HEK293 (cell line): ENCODE measurements at regions not wholly inside any gene's neighbourhood (a gene's known extent, or its start where the extent isn't known, plus 50 kb on each side); places are given as distances from the start of the nearest gene placed in this dataset.

ENCODE experiments used
- CTCF ChIA-PET: fragments of 350-600 bp; formaldehyde crosslinking; extraction: SDS; loops from one replicate; lab custom pipeline; 2021; ENCODE audit warnings: antibody characterized with exemption; lab: Yijun Ruan, JAX
- POLR2A ChIA-PET: fragments of 300-600 bp; formaldehyde crosslinking; extraction: SDS; loops from one replicate; lab custom pipeline; 2020; ENCODE audit warnings: antibody characterized with exemption, inconsistent platforms; lab: Yijun Ruan, JAX
- H3K27ac ChIP-seq: fragments of 200-500 bp; sonication (Bioruptor generic); 2 replicates; pipeline ENCODE4 v1.5.1; 2014; ENCODE audit warnings: low read depth, low read length, control low read depth, inconsistent platforms; ENCODE audit errors: extremely low read depth
- H3K36me3 ChIP-seq, 2 experiments: fragments of 200-500 bp in 1 of 2; sonication (Bioruptor generic) in 1 of 2; 1 replicate in 1 of 2; 2 replicates in 1 of 2; pipeline ENCODE4 v1.5.1; 2014 to 2017; ENCODE audit warnings: inconsistent platforms in 2 of 2, low read length in 2 of 2; ENCODE audit not compliant: control insufficient read depth in 2 of 2, insufficient read depth in 1 of 2
- H3K4me1 ChIP-seq: fragments of 200-500 bp; sonication (Bioruptor generic); 2 replicates; pipeline ENCODE4 v1.5.1; 2014; ENCODE audit warnings: mild to moderate bottlenecking, low read length, inconsistent platforms; ENCODE audit not compliant: control insufficient read depth, insufficient read depth
- H3K4me3 ChIP-seq: 2 replicates; pipeline ENCODE4 v1.5.1; 2011; ENCODE audit warnings: low read depth, mild to moderate bottlenecking, control low read depth, low read length, moderate library complexity
- H3K9me3 ChIP-seq: fragments of 200-500 bp; sonication (Bioruptor generic); 2 replicates; pipeline ENCODE4 v1.5.1; 2014; ENCODE audit warnings: low read depth, low read length, inconsistent platforms; ENCODE audit not compliant: control insufficient read depth, insufficient read depth
- GLIS2 ChIP-seq: fragments of 450-650 bp; formaldehyde crosslinking; IDR thresholded peaks from 2 replicates; pipeline ENCODE4 v1.5.1; 2016; ENCODE audit warnings: missing biosample characterization, missing genetic modification characterization
- KLF10 ChIP-seq: fragments of 450-650 bp; IDR thresholded peaks from 2 replicates; pipeline ENCODE4 v1.5.1; 2018; ENCODE audit warnings: missing biosample characterization, mild to moderate bottlenecking, missing genetic modification characterization
- KLF16 ChIP-seq: fragments of 450-650 bp; formaldehyde crosslinking; IDR thresholded peaks from 2 replicates; pipeline ENCODE4 v1.5.1; 2017; ENCODE audit warnings: missing biosample characterization, missing genetic modification characterization
- MEIS1 ChIP-seq: sonication (generic); formaldehyde crosslinking; IDR thresholded peaks from 2 replicates; pipeline ENCODE4 v1.8.1; 2022; ENCODE audit warnings: missing genetic modification reagents, mild to moderate bottlenecking, borderline replicate concordance
- MYNN ChIP-seq: fragments of 450-650 bp; formaldehyde crosslinking; IDR thresholded peaks from 2 replicates; pipeline ENCODE4 v1.5.1; 2016; ENCODE audit warnings: missing biosample characterization, missing genetic modification characterization, borderline replicate concordance
- REPIN1 ChIP-seq: fragments of 450-650 bp; formaldehyde crosslinking; IDR thresholded peaks from 2 replicates; pipeline ENCODE4 v1.5.1; 2017; ENCODE audit warnings: missing biosample characterization, missing genetic modification characterization, low read depth
- SP7 ChIP-seq: fragments of 450-650 bp; formaldehyde crosslinking; IDR thresholded peaks from 2 replicates; pipeline ENCODE4 v1.5.1; 2016; ENCODE audit warnings: missing biosample characterization, missing genetic modification characterization
- TSHZ1 ChIP-seq: fragments of 450-650 bp; formaldehyde crosslinking; IDR thresholded peaks from 2 replicates; pipeline ENCODE4 v1.5.1; 2016; ENCODE audit warnings: missing biosample characterization, missing genetic modification characterization, borderline replicate concordance
- YY2 ChIP-seq: fragments of 450-650 bp; formaldehyde crosslinking; IDR thresholded peaks from 2 replicates; pipeline ENCODE4 v1.5.1; 2016; ENCODE audit warnings: missing biosample characterization, missing genetic modification characterization
- ZBTB26 ChIP-seq: fragments of 450-650 bp; formaldehyde crosslinking; optimal IDR thresholded peaks from 2 replicates; pipeline ENCODE3; 2016; ENCODE audit warnings: missing biosample characterization, mild to moderate bottlenecking, missing genetic modification characterization
- ZBTB48 ChIP-seq: fragments of 450-650 bp; formaldehyde crosslinking; IDR thresholded peaks from 2 replicates; pipeline ENCODE4 v1.5.1; 2016; ENCODE audit warnings: missing biosample characterization, missing genetic modification characterization
- ZFP69B ChIP-seq: fragments of 450-650 bp; formaldehyde crosslinking; IDR thresholded peaks from 2 replicates; pipeline ENCODE4 v1.5.1; 2016; ENCODE audit warnings: missing biosample characterization, missing genetic modification characterization
- ZNF138 ChIP-seq: fragments of 450-650 bp; formaldehyde crosslinking; IDR thresholded peaks from 2 replicates; pipeline ENCODE4 v1.5.1; 2016; ENCODE audit warnings: missing biosample characterization, missing genetic modification characterization, borderline replicate concordance
- ZNF169 ChIP-seq: fragments of 450-650 bp; formaldehyde crosslinking; IDR thresholded peaks from 2 replicates; pipeline ENCODE4 v1.5.1; 2016; ENCODE audit warnings: missing biosample characterization, missing genetic modification characterization
- ZNF2 ChIP-seq: fragments of 450-650 bp; formaldehyde crosslinking; IDR thresholded peaks from 2 replicates; pipeline ENCODE4 v1.5.1; 2016; ENCODE audit warnings: missing biosample characterization, missing genetic modification characterization
- ZNF211 ChIP-seq: fragments of 450-650 bp; formaldehyde crosslinking; IDR thresholded peaks from 2 replicates; pipeline ENCODE4 v1.5.1; 2016; ENCODE audit warnings: low read depth, missing biosample characterization, missing genetic modification characterization
- ZNF214 ChIP-seq: fragments of 450-650 bp; formaldehyde crosslinking; IDR thresholded peaks from 2 replicates; pipeline ENCODE4 v1.5.1; 2017; ENCODE audit warnings: missing biosample characterization, mild to moderate bottlenecking, missing genetic modification characterization, borderline replicate concordance
- ZNF311 ChIP-seq: fragments of 450-650 bp; formaldehyde crosslinking; IDR thresholded peaks from 2 replicates; pipeline ENCODE4 v1.5.1; 2017; ENCODE audit warnings: missing biosample characterization, missing genetic modification characterization, borderline replicate concordance
- ZNF324 ChIP-seq: fragments of 450-650 bp; formaldehyde crosslinking; IDR thresholded peaks from 2 replicates; pipeline ENCODE4 v1.5.1; 2016; ENCODE audit warnings: missing biosample characterization, missing genetic modification characterization
- ZNF37A ChIP-seq: fragments of 450-650 bp; IDR thresholded peaks from 2 replicates; pipeline ENCODE4 v1.5.1; 2018; ENCODE audit warnings: missing biosample characterization, missing genetic modification characterization
- ZNF549 ChIP-seq: fragments of 450-650 bp; IDR thresholded peaks from 2 replicates; pipeline ENCODE4 v1.5.1; 2018; ENCODE audit warnings: missing biosample characterization, missing genetic modification characterization, mild to moderate bottlenecking, inconsistent platforms, moderate library complexity
- ZNF560 ChIP-seq: fragments of 450-650 bp; formaldehyde crosslinking; IDR thresholded peaks from 2 replicates; pipeline ENCODE4 v1.5.1; 2017; ENCODE audit warnings: missing biosample characterization, missing genetic modification characterization, borderline replicate concordance
- ZNF629 ChIP-seq: fragments of 450-650 bp; formaldehyde crosslinking; IDR thresholded peaks from 2 replicates; pipeline ENCODE4 v1.5.1; 2017; ENCODE audit warnings: missing biosample characterization, missing genetic modification characterization
- ZNF664 ChIP-seq: fragments of 450-650 bp; formaldehyde crosslinking; IDR thresholded peaks from 2 replicates; pipeline ENCODE4 v1.5.1; 2016; ENCODE audit warnings: missing biosample characterization, missing genetic modification characterization
- ZNF785 ChIP-seq: fragments of 450-650 bp; formaldehyde crosslinking; IDR thresholded peaks from 2 replicates; pipeline ENCODE4 v1.5.1; 2016; ENCODE audit warnings: missing biosample characterization, missing genetic modification characterization
- ZNF837 ChIP-seq: fragments of 450-650 bp; formaldehyde crosslinking; IDR thresholded peaks from 2 replicates; pipeline ENCODE4 v1.5.1; 2016; ENCODE audit warnings: missing biosample characterization, missing genetic modification characterization
- ZXDB ChIP-seq: fragments of 450-650 bp; formaldehyde crosslinking; IDR thresholded peaks from 2 replicates; pipeline ENCODE4 v1.5.1; 2016; ENCODE audit warnings: missing biosample characterization, missing genetic modification characterization
- TF ChIP-seq, protein P1 (sequence below): fragments of 450-650 bp; formaldehyde crosslinking; conservative IDR thresholded peaks from 2 replicates; pipeline ENCODE4 v1.5.1; 2016; ENCODE audit warnings: low read depth, missing biosample characterization, missing genetic modification characterization
- TF ChIP-seq, protein P2 (sequence below): fragments of 450-650 bp; formaldehyde crosslinking; IDR thresholded peaks from 2 replicates; pipeline ENCODE4 v1.5.1; 2016; ENCODE audit warnings: missing biosample characterization, missing genetic modification characterization

DNA sequence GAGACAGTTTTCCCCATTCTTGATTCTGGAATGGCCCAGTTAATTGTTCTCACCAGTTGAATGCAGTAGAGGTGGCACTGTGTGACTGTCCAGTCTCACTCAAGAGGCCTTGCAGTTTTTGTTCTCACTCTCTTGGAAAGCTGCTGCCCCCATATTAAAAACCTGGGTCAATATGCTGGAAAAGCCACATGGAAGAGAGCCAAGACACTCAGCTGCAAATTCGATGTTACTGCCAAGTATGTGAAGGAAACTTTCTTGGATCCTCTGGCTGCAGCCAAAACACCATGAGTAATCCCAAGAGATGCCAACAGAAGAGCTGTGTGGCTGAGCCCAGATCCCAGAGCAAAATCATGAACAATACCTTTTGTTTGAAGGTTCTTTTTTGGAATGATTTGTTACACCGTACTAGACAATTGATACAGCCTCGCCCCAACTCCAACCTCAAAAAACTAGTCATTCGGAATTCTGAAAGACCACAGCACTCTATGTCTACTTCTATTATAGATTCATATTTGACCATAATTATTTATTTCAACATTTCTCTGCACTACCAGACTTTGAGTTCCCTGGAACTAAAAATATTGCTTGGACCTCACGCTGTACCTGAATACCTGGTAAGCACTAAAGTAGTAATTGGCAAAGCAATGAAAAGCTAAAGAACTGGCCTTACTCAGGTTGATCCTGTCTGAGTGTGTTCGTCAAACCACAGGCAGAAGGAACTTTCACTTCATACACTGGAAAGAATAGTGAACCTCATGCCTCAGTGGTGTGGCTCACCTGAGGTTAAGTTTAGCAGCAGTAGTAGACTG, 378.8 kb downstream of the ETS1 start:
- POLR2A ChIA-PET: no interaction called here
- CTCF ChIA-PET: interaction anchor here (0.7 to 1.3 kb wide), 2 partner anchors 36 to 76 kb away, joined by 3 to 5 read pairs; no protein-coding TSS in a partner anchor

DNA sequence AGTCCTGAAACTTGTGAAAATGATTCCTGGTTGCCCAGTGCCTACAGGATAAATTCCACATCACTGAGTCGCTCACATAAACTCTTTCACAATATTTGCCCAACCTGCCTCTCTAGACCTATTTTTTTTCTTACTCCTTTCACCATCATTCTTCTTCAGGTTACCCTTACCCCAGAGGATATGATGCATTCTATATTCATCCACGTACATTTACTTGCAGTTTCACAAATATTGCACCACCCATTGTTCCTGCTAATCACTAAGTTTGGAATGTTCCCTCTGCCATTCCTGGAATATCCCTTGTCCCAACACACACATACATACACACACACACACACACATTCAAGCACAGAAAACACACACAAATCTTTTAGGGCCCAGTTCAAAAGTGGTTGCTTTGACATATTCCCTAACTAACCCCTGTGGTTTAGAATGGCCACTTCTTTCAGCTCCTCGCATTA, 379.5 kb downstream of the ETS1 start:
- TF ChIP-seq ZNF629 (tag by site-specific recombination) (no peak), KLF16 (tag by site-specific recombination) (no peak), ZXDB (tag by site-specific recombination) (no peak), ZNF560 (tag by site-specific recombination) (no peak), REPIN1 (tag by site-specific recombination) (no peak), ZNF37A (tag by site-specific recombination) (no peak), SP7 (tag by site-specific recombination) (no peak), ZBTB48 (tag by site-specific recombination) (no peak), ZNF211 (tag by site-specific recombination) (no peak), YY2 (no peak), ZNF324 (tag by site-specific recombination) (no peak)
- TF ChIP-seq, protein P1, sequence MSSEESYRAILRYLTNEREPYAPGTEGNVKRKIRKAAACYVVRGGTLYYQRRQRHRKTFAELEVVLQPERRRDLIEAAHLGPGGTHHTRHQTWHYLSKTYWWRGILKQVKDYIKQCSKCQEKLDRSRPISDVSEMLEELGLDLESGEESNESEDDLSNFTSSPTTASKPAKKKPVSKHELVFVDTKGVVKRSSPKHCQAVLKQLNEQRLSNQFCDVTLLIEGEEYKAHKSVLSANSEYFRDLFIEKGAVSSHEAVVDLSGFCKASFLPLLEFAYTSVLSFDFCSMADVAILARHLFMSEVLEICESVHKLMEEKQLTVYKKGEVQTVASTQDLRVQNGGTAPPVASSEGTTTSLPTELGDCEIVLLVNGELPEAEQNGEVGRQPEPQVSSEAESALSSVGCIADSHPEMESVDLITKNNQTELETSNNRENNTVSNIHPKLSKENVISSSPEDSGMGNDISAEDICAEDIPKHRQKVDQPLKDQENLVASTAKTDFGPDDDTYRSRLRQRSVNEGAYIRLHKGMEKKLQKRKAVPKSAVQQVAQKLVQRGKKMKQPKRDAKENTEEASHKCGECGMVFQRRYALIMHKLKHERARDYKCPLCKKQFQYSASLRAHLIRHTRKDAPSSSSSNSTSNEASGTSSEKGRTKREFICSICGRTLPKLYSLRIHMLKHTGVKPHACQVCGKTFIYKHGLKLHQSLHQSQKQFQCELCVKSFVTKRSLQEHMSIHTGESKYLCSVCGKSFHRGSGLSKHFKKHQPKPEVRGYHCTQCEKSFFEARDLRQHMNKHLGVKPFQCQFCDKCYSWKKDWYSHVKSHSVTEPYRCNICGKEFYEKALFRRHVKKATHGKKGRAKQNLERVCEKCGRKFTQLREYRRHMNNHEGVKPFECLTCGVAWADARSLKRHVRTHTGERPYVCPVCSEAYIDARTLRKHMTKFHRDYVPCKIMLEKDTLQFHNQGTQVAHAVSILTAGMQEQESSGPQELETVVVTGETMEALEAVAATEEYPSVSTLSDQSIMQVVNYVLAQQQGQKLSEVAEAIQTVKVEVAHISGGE (tag by site-specific recombination): no peak
- TF ChIP-seq, protein P2, sequence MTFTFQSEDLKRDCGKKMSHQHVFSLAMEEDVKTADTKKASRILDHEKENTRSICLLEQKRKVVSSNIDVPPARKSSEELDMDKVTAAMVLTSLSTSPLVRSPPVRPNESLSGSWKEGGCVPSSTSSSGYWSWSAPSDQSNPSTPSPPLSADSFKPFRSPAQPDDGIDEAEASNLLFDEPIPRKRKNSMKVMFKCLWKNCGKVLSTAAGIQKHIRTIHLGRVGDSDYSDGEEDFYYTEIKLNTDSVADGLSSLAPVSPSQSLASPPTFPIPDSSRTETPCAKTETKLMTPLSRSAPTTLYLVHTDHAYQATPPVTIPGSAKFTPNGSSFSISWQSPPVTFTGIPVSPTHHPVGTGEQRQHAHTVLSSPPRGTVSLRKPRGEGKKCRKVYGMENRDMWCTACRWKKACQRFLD (tag by site-specific recombination): no peak
- H3K4me3 ChIP-seq: no peak overlapping the region
- ChIA-PET CTCF (interaction anchor here (1.3 kb wide), 1 partner anchor 77 kb away, joined by 3 read pairs; no protein-coding TSS in a partner anchor), POLR2A (no interaction called here)
- H3K9me3 ChIP-seq: no peaks in the 10 kb centered on the region
- no peaks in the 10 kb centered on the region for H3K36me3 ChIP-seq
- H3K4me1 ChIP-seq: no peaks in the 10 kb centered on the region
- no peak overlapping the region for H3K27ac ChIP-seq

More for the DNA sequence above, 378.8 kb downstream of the ETS1 start:
- H3K4me1 ChIP-seq: no peaks in the 10 kb centered on the region
- H3K36me3 ChIP-seq: no peaks in the 10 kb centered on the region
- no peak overlapping the region for H3K27ac ChIP-seq
- H3K9me3 ChIP-seq: no peaks in the 10 kb centered on the region
- H3K4me3 ChIP-seq: no peak overlapping the region
- no peak for TF ChIP-seq GLIS2 (tag by site-specific recombination)
- no peak for TF ChIP-seq ZNF664 (tag by site-specific recombination)
- TF ChIP-seq ZNF2: no peak
- no peak for TF ChIP-seq ZBTB26 (tag by site-specific recombination)
- no peak for TF ChIP-seq REPIN1 (tag by site-specific recombination)
- no peak for TF ChIP-seq ZNF785 (tag by site-specific recombination)
- no peak for TF ChIP-seq MEIS1 (CRISPR knock-in tag)
- TF ChIP-seq ZNF138: no peak
- no peak for TF ChIP-seq ZFP69B (tag by site-specific recombination)
- no peak for TF ChIP-seq TSHZ1 (tag by site-specific recombination)
- TF ChIP-seq ZNF311: no peak
- TF ChIP-seq ZNF214 (tag by site-specific recombination): no peak
- no peak for TF ChIP-seq ZNF169
- TF ChIP-seq MYNN (tag by site-specific recombination): no peak
- no peak for TF ChIP-seq ZNF837
- no peak for TF ChIP-seq ZBTB48 (tag by site-specific recombination)
- TF ChIP-seq ZNF549 (tag by site-specific recombination): no peak
- TF ChIP-seq KLF10 (tag by site-specific recombination): no peak
